Heart left ventricle (tissue), 16 donors: ENCODE measurements at regions not wholly inside any gene's neighbourhood (a gene's known extent, or its start where the extent isn't known, plus 50 kb on each side); places are given as distances from the start of the nearest gene placed in this dataset.

Experiments used
- ATAC-seq, 4 donors: fragments of 200-7000 bp; cut with Tn5 transposase; one replicate each; pipeline ENCODE4 v1.9.1; 2020 to 2022; ENCODE audit warnings: moderate library complexity in 4 of 4, mild to moderate bottlenecking in 3 of 4, moderate number of reproducible peaks in 1 of 4
- DNase-seq, 5 donors: peaks; one replicate each; pipeline ENCODE4 v3.0.0-alpha.2; 2020
- H3K27ac ChIP-seq, 12 donors: fragments of 200-600 bp; sonication (generic) in 4 of 12; one replicate each; pipeline versions ENCODE4 v1.5.0 to v1.8.0; 2016 to 2022; ENCODE audit warnings: mild to moderate bottlenecking in 2 of 12
- H3K27me3 ChIP-seq, 9 donors: fragments of 200-600 bp; sonication (generic) in 2 of 9; one replicate each; pipeline versions ENCODE4 v1.5.1 to v1.8.0; 2016 to 2022; ENCODE audit warnings: mild to moderate bottlenecking in 3 of 9
- H3K36me3 ChIP-seq, 9 donors: fragments of 200-600 bp; sonication (generic) in 2 of 9; one replicate each; pipeline versions ENCODE4 v1.5.0 to v1.8.0; 2018 to 2022; ENCODE audit warnings: mild to moderate bottlenecking in 2 of 9
- H3K4me1 ChIP-seq, 12 donors: fragments of 200-600 bp; sonication (generic) in 4 of 12; one replicate each; pipeline versions ENCODE4 v1.5.0 to v1.8.0; 2016 to 2022; ENCODE audit warnings: mild to moderate bottlenecking in 3 of 12
- H3K4me3 ChIP-seq, 12 donors: fragments of 200-600 bp; sonication (generic) in 4 of 12; one replicate each; pipeline versions ENCODE4 v1.5.0 to v1.8.0; 2017 to 2022; ENCODE audit warnings: mild to moderate bottlenecking in 9 of 12, moderate library complexity in 4 of 12
- H3K9me3 ChIP-seq, 12 donors: fragments of 200-600 bp; sonication (generic) in 4 of 12; one replicate each; pipeline versions ENCODE4 v1.5.0 to v1.8.0; 2016 to 2022; ENCODE audit warnings: mild to moderate bottlenecking in 1 of 12
- CTCF ChIP-seq, 12 donors: fragments of 200-600 bp; sonication (generic) in 4 of 12; IDR thresholded peaks; one replicate each; pipeline versions ENCODE4 v1.5.0 to v1.8.0; 2018 to 2022; ENCODE audit warnings: antibody characterized with exemption in 12 of 12, mild to moderate bottlenecking in 5 of 12
- POLR2A ChIP-seq, 2 donors: fragments of 450-650 bp; IDR thresholded peaks; one replicate each; pipeline ENCODE4 v1.6.1; 2017; ENCODE audit warnings: antibody characterized with exemption in 2 of 2, mild to moderate bottlenecking in 2 of 2, moderate library complexity in 2 of 2
- WGBS, 4 donors: extraction: QIAGEN DNeasy Blood & Tissue Kit in 2 of 4; methylation state at CpG; one replicate each; pipeline versions ENCODE4 v1.1.5 to v1.1.7; 2013 to 2018; 5-methylcytosine and 5-hydroxymethylcytosine counted together
- intact Hi-C, 10 donors: fragments of 100-400 bp; cut with DNase I; formaldehyde crosslinking; loops; one replicate each; pipeline versions ENCODE4 v1.11.1 to v1.14.2; 2022
- donor health status: ischemic (EF 13 %, LVEDD 7.1; RV severe dilation, severe dysfunction).
- donor health status: healthy with polysubstance abuse.
- donor health status: DM: no; HTN: yes; CAD: no.
- donor health status: DM: no; HTN: no; CAD: no.
- donor health status: ischemic (EF 25% LVEDD 6.9; RV normal size, moderate dysfunction).
- donor health status: ischemic (EF 25% LVEDD 5.7; RV mildly dilated, moderate dysfunction).
- donor health status: healthy.
- donor health status: DM: yes; HTN: yes; CAD: no.
- donor health status: ischemic (EF 35%, LVEDD 5.7; RV mildly dilated, moderate dysfunction).
- donor health status: nonischemic (EF 11% LVEDD 7.7; RV severe dilation, severe dysfunction).
- donor health status: DM: yes; HTN: yes; CAD: no.
- donor health status: PGD.
- donor health status: ischemic (EF 29% LVEDD 5.4; RV normal size, mild dysfunction).
- donor health status: nonischemic (EF 23%, LVEDD 6.1; RV moderate dilation, normal function).

- Histone ChIP-seq H3K4me1 (no peaks in the 10 kb centered on the region), H3K36me3 (no peaks in the 10 kb centered on the region), H3K27me3 (peaks cover 0 to 17% (median 0%) of the 10 kb centered on the region in 9 donors), H3K4me3 (no peak overlapping the region), H3K27ac (no peak overlapping the region), H3K9me3 (peaks cover 0 to 2% (median 0%) of the 10 kb centered on the region in 12 donors)
- ATAC-seq, result no peak
- no peak for DNase-seq
- TF ChIP-seq POLR2A (IDR thresholded peaks at IDR 0.05) (no peak), CTCF (IDR thresholded peaks at IDR 0.05) (no peak)
- WGBS, 4 donors, result 87 to 92% (median 90%) methylated on average over 8 of the region's 8 CpGs
- intact Hi-C loops, result no loop called here
Measured at GRCh38 chr6:106801256-106801655, 171.9 kb downstream of the QRSL1 start.

GRCh38 chr6:106800379-106800778 lies 171.0 kb downstream of the QRSL1 start:
- peaks cover 0 to 17% (median 0%) of the 10 kb centered on the region in 9 donors for H3K27me3 ChIP-seq
- no peak overlapping the region for H3K4me3 ChIP-seq
- intact Hi-C loops, result no loop called here
- WGBS, 4 donors, result 78 to 92% (median 80%) methylated on average over 5 of the region's 5 CpGs
- no peaks in the 10 kb centered on the region for H3K36me3 ChIP-seq
- no peaks in the 10 kb centered on the region for H3K4me1 ChIP-seq
- no peak overlapping the region for H3K27ac ChIP-seq
- H3K9me3 ChIP-seq, result peaks cover 0 to 2% (median 0%) of the 10 kb centered on the region in 12 donors
- no peak for DNase-seq
- no peak for TF ChIP-seq POLR2A (IDR thresholded peaks at IDR 0.05)
- TF ChIP-seq CTCF (IDR thresholded peaks at IDR 0.05), result no peak
- ATAC-seq, result no peak

GRCh38 chr6:106799031-106799894 lies 169.9 kb downstream of the QRSL1 start:
- intact Hi-C loops, result no loop called here
- no peak for TF ChIP-seq POLR2A (IDR thresholded peaks at IDR 0.05)
- no peak for TF ChIP-seq CTCF (IDR thresholded peaks at IDR 0.05)
- Histone ChIP-seq H3K4me3 (no peak overlapping the region), H3K27me3 (peaks cover 0 to 17% (median 0%) of the 10 kb centered on the region in 9 donors), H3K27ac (no peak overlapping the region), H3K9me3 (peaks cover 0 to 2% (median 0%) of the 10 kb centered on the region in 12 donors), H3K4me1 (no peaks in the 10 kb centered on the region), H3K36me3 (no peaks in the 10 kb centered on the region)
- DNase-seq (no peak), ATAC-seq (no peak)
- 36 to 49% (median 47%) methylated on average over 7 to 8 of the region's 8 CpGs for WGBS, 4 donors

GRCh38 chr6:106797186-106797585 lies 167.8 kb downstream of the QRSL1 start:
- ATAC-seq, result no peak
- no peaks in the 10 kb centered on the region for H3K4me1 ChIP-seq
- WGBS, 4 donors, result 56 to 67% (median 62%) methylated on average over 2 of the region's 2 CpGs
- no peaks in the 10 kb centered on the region for H3K36me3 ChIP-seq
- intact Hi-C loops, result no loop called here
- no peak for DNase-seq
- H3K27ac ChIP-seq, result no peak overlapping the region
- peaks cover 0 to 17% (median 0%) of the 10 kb centered on the region in 9 donors for H3K27me3 ChIP-seq
- no peak for TF ChIP-seq CTCF (IDR thresholded peaks at IDR 0.05)
- TF ChIP-seq POLR2A (IDR thresholded peaks at IDR 0.05), result no peak
- H3K9me3 ChIP-seq, result peaks cover 0 to 2% (median 0%) of the 10 kb centered on the region in 12 donors
- H3K4me3 ChIP-seq, result no peak overlapping the region
